Caki2 (cell line): ENCODE measurements at regions not wholly inside any gene's neighbourhood (a gene's known extent, or its start where the extent isn't known, plus 50 kb on each side); places are given as distances from the start of the nearest gene placed in this dataset.
A peak's percentile ranks its signal among the peaks of the same experiment; 100 is the strongest.
"Not testable (repeated sequence)": the region's sequence is repeated elsewhere in the genome, so short reads cannot be mapped to it uniquely, and the experiment has no call there.

Experiments used
- DNase-seq: peaks from one replicate; pipeline ENCODE4 v3.0.0-alpha.2; 2015; ENCODE audit warnings: low read depth
- in situ Hi-C: cut with HindIII; loops from 2 replicates; pipeline ENCODE4 v1.10.0; 2016; ENCODE audit warnings: low sequenced_read_pairs, low pct_unique_long_range_greater_than_20kb, mixed read lengths

GRCh38 chr10:44578963-44579362 is 194.1 kb upstream of the CXCL12 start:
- in situ Hi-C loops, DNase-seq: not testable (repeated sequence)

GRCh38 chr10:44581996-44582395 is 197.1 kb upstream of the CXCL12 start:
- in situ Hi-C loops: no loop called here
- DNase-seq: no peak

DNA sequence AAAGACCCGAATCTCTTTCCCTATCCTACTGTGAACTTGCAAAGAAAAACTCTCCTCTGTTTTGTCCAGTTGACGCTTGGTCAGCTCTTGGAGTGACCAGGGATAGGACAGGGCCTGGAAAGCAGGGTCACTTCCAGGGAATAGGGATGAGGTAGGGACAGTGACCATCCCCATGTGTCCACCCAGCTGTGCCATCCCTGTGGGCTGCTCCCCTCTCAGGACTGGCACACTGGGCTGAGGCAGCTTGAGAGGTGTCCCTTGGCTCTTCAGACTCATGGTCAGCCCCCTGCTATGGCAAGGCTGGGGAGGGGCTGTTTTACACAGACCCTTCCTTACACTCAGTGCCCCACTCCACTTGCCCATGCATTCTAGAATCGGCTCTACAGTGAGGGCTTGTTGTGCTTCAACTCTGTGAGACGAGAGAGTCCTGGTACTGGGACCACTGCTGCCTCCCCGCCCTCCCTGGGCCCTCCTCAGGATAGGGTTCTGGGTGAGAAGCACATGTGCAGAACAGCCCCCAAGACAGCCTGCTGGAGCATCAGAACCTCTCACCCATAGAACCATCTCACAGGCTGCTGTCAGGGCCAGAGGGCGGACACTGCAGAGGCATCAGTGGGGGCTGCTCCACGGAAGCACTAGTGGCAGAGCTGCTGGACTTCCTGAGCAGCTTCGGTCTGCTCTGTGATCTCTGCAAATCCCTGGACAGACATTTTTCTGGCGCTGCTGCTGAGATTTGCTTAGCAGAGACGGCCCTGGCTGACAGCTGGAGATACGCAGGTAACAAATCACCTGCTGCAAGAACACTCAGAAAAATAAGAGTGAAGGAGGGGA is 202.8 kb upstream of the CXCL12 start:
- in situ Hi-C loops: no loop called here
- DNase-seq: no peak

DNA sequence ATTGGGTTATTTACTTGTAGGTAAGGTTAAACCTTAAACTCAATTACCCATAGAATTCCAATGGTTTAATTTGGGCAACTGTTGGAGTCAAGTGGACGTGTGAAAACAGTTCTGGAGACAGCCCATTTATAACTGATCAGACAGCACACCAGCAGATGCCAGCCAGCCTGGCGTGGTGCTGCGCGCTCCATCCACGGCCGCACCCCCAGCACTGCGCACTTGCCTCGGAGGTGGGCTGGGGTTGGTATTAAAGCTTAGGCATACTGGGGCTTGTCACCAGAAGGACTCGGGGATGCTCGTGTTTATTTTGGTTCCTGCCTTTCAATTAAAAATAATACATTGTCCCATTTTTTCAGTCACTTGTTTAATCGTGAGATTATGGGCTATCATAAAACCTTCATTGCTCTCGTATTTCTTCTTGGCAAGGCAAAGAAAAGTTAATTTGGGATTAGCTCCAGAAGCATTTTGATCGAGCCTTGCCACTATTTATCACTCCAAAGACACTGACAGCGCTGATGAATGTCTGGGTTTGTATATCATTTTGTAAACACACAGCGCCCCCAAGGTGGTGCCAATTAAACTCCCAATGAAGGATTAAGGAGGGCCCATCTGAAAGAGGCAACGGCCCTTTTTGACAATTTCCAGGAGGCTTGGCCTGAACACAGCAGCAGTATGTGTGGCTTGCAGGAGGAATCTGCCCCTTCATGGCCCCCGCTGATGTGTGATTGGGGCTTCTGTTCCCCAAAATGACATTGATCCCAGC is 204.5 kb upstream of the CXCL12 start:
- in situ Hi-C loops: no loop called here
- no peak for DNase-seq

DNA sequence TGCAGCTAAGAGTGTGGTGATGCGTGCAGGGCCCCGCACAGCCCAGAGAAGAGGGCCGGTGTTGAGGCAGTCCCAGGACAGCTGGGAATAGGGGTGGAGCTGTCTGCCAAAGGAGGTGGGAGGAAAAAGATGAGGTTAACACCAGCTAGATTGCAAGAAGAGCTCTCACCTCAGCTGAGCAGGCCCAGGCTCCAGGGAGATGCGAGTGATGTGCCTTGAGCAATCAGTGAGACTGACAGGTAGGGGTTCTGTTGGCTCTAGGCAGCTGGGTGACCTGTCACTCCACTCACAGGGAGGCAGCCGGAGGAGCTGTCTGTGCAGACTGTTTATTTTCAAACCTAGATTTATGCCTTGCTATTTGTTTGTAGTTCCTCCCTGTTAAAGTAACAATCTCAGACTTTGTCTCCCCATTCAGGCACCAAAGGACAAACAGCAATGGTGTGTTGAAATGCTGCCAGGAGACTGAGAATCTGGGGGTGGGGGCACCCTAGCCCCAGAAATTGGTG is 205.1 kb upstream of the CXCL12 start:
- in situ Hi-C loops: no loop called here
- no peak for DNase-seq

DNA sequence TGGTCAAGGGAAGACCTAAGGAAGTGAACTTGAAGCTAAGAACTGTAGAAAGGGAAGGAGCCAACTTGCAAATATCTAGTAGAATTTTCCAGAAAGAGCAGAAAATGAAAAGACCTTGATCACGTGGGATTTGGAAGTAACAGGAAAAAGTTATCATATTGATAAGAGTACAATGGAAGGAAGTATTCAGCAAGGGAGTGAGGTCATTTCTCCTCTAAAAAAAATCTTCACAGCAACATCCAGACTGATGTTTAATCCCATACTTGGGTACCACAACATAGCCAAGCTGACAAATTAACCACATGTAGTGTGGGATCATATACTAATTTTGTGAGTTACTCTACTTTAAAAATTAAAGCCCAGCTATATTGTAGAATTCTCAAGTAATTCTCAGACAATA is 207.0 kb upstream of the CXCL12 start:
- DNase-seq: no peak
- in situ Hi-C loops: no loop called here

GRCh38 chr10:44593952-44594351 is 209.1 kb upstream of the CXCL12 start:
- in situ Hi-C loops: no loop called here
- DNase-seq: no peak

- DNase-seq: no peak
Observed at GRCh38 chr10:44607116-44607515, 222.2 kb upstream of the CXCL12 start.

GRCh38 chr10:44618910-44619309 is 234.0 kb upstream of the CXCL12 start:
- no peak for DNase-seq
- in situ Hi-C loops: no loop called here

More at GRCh38 chr10:44607116-44607515, 222.2 kb upstream of the CXCL12 start:
- in situ Hi-C loops: no loop called here

GRCh38 chr10:44619521-44619920 is 234.6 kb upstream of the CXCL12 start:
- DNase-seq: no peak
- in situ Hi-C loops: no loop called here

DNA sequence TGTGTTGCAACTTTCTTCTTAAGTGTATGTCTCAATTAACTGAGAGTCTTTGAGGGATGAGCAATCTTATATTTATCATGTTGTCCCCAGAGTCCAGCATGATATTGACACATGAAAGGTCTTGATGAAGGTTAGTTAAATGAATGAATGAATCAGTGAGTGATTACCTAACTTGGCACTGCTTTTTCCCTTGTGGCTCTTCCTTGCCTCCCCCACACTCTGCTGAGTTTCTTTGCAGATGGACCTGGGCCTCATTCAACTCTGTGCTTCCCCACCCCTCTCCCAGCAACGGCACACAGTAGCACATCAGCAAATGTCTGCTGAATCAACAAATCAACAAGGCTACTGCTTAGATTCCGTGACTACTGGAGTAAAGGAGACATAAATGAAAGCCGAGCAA is 235.1 kb upstream of the CXCL12 start:
- in situ Hi-C loops: no loop called here
- DNase-seq: no peak

DNA sequence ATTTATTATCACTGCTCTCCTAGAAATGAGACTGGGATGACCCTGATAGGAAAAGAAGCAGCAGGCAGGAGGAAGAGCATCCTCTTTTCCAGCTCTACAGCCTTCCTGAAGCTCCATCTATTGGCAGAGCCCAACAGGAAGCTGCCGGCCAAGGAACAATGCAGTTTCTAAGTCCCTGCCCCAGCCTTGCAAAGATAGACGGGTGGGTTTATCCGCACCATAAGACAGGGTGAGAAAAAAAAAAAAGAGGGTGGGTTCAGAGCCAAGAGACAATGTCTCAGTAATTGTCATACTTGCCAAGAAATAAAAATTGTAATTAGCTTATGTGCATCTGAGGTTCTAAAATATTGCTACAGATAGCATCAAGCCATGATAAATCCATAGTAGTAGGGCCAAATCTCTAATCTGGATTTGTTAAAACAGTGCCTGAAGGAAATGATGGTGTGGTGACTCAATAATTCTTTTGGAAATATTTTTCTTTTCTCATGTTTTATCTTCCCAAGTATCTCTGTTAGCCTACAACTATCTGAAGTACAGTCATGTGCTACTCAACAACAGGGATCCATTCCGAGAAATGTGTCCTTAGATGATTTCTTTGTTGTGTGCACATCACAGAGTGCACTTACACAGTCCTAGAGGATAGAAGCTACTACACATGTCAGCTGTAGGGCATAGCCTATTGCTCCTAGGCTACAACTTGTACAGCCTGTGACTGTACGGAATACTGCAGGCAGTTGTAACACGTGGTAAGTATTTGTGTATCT is 242.9 kb upstream of the CXCL12 start:
- in situ Hi-C loops: no loop called here
- DNase-seq: no peak

- in situ Hi-C loops: no loop called here
- DNase-seq: peak; percentile 59
Observed at GRCh38 chr10:44628921-44629320, 244.0 kb upstream of the CXCL12 start.

- in situ Hi-C loops: no loop called here
- DNase-seq: no peak
Observed at GRCh38 chr10:44635176-44635575, 250.3 kb upstream of the CXCL12 start.

GRCh38 chr10:44636625-44637024 is 251.7 kb upstream of the CXCL12 start:
- DNase-seq: no peak
- in situ Hi-C loops: no loop called here

DNA sequence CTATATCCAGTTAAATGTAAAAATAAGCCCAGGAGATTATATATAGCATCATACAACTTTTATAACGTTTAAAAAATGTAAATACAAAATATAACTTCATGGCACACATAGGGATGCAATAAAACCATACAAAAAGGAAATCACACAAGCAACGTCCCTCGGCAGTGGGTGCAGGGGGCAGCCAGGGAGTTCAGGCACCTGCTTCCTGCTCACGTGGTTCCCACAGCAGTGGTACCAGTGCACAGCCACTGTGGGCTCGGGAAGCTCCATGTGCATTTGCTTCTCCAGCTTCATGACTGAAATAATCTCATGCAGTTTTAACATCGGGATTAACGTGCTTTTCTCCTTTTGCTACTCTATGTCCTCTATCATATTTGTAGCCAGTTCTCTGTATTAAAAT is 255.5 kb upstream of the CXCL12 start:
- in situ Hi-C loops: no loop called here
- DNase-seq: no peak

DNA sequence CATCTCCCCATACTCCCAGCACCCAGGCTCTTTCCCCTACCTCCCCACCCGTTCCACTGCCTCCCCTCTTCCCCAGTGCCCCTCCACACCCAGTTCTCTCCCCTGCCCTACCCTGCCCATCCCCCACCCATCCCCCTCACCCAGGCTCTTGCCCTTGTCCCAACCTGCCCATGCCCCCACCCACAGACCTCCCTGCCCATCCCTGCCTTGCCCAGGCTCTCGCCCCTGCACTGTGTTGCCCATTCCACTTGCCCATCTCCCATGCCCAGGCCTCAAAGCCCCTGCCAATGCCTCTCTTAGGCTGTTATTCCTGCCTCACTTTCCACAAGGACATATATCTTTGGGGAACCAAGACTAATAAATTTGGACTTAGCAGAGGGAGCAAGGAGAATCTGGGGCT is 262.6 kb upstream of the CXCL12 start:
- in situ Hi-C loops: no loop called here
- no peak for DNase-seq

GRCh38 chr10:44647877-44648542 is 263.1 kb upstream of the CXCL12 start:
- in situ Hi-C loops: no loop called here

More at GRCh38 chr10:44647877-44648542, 263.1 kb upstream of the CXCL12 start:
- peak; percentile 53 for DNase-seq
